ENCODE measurements at regions not wholly inside any gene's neighbourhood (a gene's known extent, or its start where the extent isn't known, plus 50 kb on each side); places are given as distances from the start of the nearest gene placed in this dataset.

DNA sequence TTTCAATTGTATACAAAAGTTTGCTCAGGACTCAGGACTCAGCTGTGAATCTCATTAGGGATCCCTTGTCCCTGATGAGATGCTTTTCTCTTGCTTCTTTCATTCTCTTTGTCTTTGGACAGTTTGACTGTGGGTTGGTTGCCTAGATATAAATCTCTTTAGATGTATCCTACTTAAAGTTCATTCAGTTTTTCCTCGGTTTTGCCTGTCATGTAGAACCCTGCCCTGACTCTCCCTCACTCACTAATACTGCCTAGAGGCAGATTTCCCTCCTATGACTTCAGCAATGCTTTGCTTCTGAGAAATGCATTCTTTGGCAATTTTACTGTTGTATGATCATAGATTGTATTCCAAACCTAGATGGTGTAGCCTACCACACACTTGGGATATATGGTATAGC, 421.4 kb upstream of the TCF4 start:
- Histone ChIP-seq H3K27me3 (ENCODE audit: control insufficient read depth, insufficient read depth, low read length) (no peaks in the 10 kb centered on the region), H3K9me3 (ENCODE audit: control insufficient read depth, insufficient read depth, low read length) (no peaks in the 10 kb centered on the region), H3K9ac (ENCODE audit: low read depth, low read length) (no peak overlapping the region), H3K4me3 (ENCODE audit: low read depth, low read length) (no peak overlapping the region), H3K36me3 (ENCODE audit: control insufficient read depth, insufficient read depth, low read length) (no peaks in the 10 kb centered on the region), H3K4me1 (ENCODE audit: control insufficient read depth, insufficient read depth, low read length) (no peaks in the 10 kb centered on the region), H3K27ac (ENCODE audit: low read depth, low read length) (no peak overlapping the region)

GRCh38 chr18:56003720-56004088, 415.7 kb upstream of the TCF4 start:
- Histone ChIP-seq H3K27me3 (ENCODE audit: control insufficient read depth, insufficient read depth, low read length) (no peaks in the 10 kb centered on the region), H3K9me3 (ENCODE audit: control insufficient read depth, insufficient read depth, low read length) (no peaks in the 10 kb centered on the region), H3K36me3 (ENCODE audit: control insufficient read depth, insufficient read depth, low read length) (no peaks in the 10 kb centered on the region), H3K4me3 (ENCODE audit: low read depth, low read length) (no peak overlapping the region), H3K27ac (ENCODE audit: low read depth, low read length) (no peak overlapping the region), H3K4me1 (ENCODE audit: control insufficient read depth, insufficient read depth, low read length) (peaks cover 18% of the 10 kb centered on the region), H3K9ac (ENCODE audit: low read depth, low read length) (no peak overlapping the region)

GRCh38 chr18:56003009-56003719, 415.2 kb upstream of the TCF4 start:
- Histone ChIP-seq H3K9ac (ENCODE audit: low read depth, low read length) (no peak overlapping the region), H3K4me1 (ENCODE audit: control insufficient read depth, insufficient read depth, low read length) (peaks cover 23% of the 10 kb centered on the region), H3K9me3 (ENCODE audit: control insufficient read depth, insufficient read depth, low read length) (no peaks in the 10 kb centered on the region), H3K27me3 (ENCODE audit: control insufficient read depth, insufficient read depth, low read length) (no peaks in the 10 kb centered on the region), H3K4me3 (ENCODE audit: low read depth, low read length) (no peak overlapping the region), H3K27ac (ENCODE audit: low read depth, low read length) (no peak overlapping the region), H3K36me3 (ENCODE audit: control insufficient read depth, insufficient read depth, low read length) (no peaks in the 10 kb centered on the region)

GRCh38 chr18:56001576-56001975, 413.6 kb upstream of the TCF4 start:
- Histone ChIP-seq H3K4me1 (ENCODE audit: control insufficient read depth, insufficient read depth, low read length) (peaks cover 34% of the 10 kb centered on the region), H3K36me3 (ENCODE audit: control insufficient read depth, insufficient read depth, low read length) (no peaks in the 10 kb centered on the region), H3K27ac (ENCODE audit: low read depth, low read length) (no peak overlapping the region), H3K9ac (ENCODE audit: low read depth, low read length) (no peak overlapping the region), H3K4me3 (ENCODE audit: low read depth, low read length) (no peak overlapping the region), H3K9me3 (ENCODE audit: control insufficient read depth, insufficient read depth, low read length) (no peaks in the 10 kb centered on the region), H3K27me3 (ENCODE audit: control insufficient read depth, insufficient read depth, low read length) (no peaks in the 10 kb centered on the region)

DNA sequence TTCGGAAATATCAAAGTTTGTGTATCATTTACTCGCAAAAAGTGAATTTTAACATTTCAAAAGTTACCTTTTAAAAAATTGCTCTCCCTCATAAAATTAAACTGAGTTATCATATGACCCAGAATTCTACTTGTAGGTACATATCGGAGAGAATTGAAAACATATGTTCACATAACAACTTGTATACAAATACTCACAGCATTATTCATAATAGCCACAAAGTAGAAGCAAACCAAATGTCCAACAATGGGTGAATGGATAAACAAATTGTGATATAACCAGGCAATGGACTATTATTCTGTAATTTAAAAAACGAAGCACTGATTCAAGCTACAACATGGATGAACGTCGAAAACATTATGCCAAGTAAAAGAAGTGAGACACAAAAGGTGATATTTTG, 412.0 kb upstream of the TCF4 start:
- Histone ChIP-seq H3K27me3 (ENCODE audit: control insufficient read depth, insufficient read depth, low read length) (no peaks in the 10 kb centered on the region), H3K9ac (ENCODE audit: low read depth, low read length) (no peak overlapping the region), H3K36me3 (ENCODE audit: control insufficient read depth, insufficient read depth, low read length) (no peaks in the 10 kb centered on the region), H3K9me3 (ENCODE audit: control insufficient read depth, insufficient read depth, low read length) (no peaks in the 10 kb centered on the region), H3K4me1 (ENCODE audit: control insufficient read depth, insufficient read depth, low read length) (peaks cover 34% of the 10 kb centered on the region), H3K27ac (ENCODE audit: low read depth, low read length) (peak overlapping the region; percentile 27), H3K4me3 (ENCODE audit: low read depth, low read length) (no peak overlapping the region)

DNA sequence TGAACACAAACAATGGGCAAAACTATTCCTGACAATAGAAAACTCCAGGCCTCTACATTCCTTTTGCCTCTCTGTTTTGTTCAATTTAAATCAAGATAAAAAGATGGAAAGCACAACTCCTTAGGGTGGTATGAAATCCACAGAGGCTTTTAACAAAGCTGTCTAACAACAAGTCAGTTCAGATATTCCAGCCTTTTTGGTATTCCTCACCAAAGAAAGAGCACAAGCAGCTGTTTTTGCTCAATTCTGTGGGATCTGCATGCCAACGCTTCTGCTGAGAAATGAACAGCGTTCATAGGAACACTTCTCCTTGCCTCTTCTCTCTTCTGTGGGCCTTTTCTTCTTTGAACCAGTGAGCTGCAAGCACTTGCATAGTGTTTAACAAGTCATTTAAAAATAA, 411.6 kb upstream of the TCF4 start:
- peaks cover 34% of the 10 kb centered on the region for H3K4me1 ChIP-seq (ENCODE audit: control insufficient read depth, insufficient read depth, low read length)
- no peaks in the 10 kb centered on the region for H3K9me3 ChIP-seq (ENCODE audit: control insufficient read depth, insufficient read depth, low read length)
- no peaks in the 10 kb centered on the region for H3K36me3 ChIP-seq (ENCODE audit: control insufficient read depth, insufficient read depth, low read length)
- peak overlapping the region; percentile 27 for H3K27ac ChIP-seq (ENCODE audit: low read depth, low read length)
- no peak overlapping the region for H3K9ac ChIP-seq (ENCODE audit: low read depth, low read length)
- H3K4me3 ChIP-seq (ENCODE audit: low read depth, low read length): no peak overlapping the region
- no peaks in the 10 kb centered on the region for H3K27me3 ChIP-seq (ENCODE audit: control insufficient read depth, insufficient read depth, low read length)

DNA sequence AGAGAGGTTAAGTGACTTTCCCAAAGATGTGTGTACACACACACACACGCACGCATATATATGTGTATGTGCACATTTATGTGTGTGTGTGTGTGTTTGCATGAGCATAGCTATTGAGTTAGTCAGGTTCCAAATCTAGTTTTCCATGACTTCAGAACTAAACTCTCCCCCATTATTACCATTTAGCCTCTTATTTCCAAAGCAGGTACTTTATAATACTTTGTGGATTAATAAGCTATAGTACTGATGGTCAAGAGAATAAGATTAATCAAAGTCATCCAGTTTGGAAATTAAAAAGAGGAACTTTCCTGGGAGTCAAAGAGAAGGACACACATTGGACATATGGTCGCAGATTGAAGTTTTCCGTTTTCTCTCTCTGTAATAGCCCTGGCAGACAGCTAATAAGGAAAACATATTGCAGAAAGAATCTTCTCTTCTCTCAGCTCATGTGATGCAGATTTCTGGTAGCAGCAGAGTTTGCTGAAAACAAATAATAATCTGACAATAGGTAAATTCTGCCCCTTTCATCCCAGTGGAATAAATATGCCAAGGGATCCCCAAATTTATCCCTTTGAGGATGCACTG, 410.9 kb upstream of the TCF4 start:
- Histone ChIP-seq H3K4me1 (ENCODE audit: control insufficient read depth, insufficient read depth, low read length) (peaks cover 34% of the 10 kb centered on the region), H3K27ac (ENCODE audit: low read depth, low read length) (peak overlapping the region; percentile 29), H3K27me3 (ENCODE audit: control insufficient read depth, insufficient read depth, low read length) (no peaks in the 10 kb centered on the region), H3K9me3 (ENCODE audit: control insufficient read depth, insufficient read depth, low read length) (no peaks in the 10 kb centered on the region), H3K9ac (ENCODE audit: low read depth, low read length) (no peak overlapping the region), H3K4me3 (ENCODE audit: low read depth, low read length) (no peak overlapping the region), H3K36me3 (ENCODE audit: control insufficient read depth, insufficient read depth, low read length) (no peaks in the 10 kb centered on the region)

DNA sequence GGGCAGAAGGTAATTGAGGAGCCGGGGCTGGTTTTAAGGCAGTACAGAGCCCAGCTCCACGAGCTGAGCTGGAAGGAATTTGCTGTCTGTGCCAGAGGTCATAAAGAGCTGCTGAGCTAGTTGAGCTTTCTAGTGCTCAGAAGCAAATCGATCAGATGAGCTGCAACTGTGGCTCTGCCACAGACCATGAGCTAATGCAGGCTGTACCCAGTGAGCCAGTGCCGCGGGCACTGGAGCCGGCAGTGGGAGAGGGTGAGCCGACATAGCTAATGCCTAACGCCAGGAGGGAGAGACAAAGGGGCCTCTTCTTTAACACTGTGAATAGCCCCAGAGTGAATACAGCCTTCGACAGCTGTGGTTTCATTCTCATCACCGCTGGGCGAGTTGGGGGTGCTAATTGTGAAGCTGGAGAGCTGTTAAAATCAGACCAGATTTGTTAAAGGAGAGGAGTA, 410.1 kb upstream of the TCF4 start:
- peak overlapping the region; percentile 29 for H3K27ac ChIP-seq (ENCODE audit: low read depth, low read length)
- no peaks in the 10 kb centered on the region for H3K9me3 ChIP-seq (ENCODE audit: control insufficient read depth, insufficient read depth, low read length)
- no peak overlapping the region for H3K9ac ChIP-seq (ENCODE audit: low read depth, low read length)
- H3K36me3 ChIP-seq (ENCODE audit: control insufficient read depth, insufficient read depth, low read length): no peaks in the 10 kb centered on the region
- peaks cover 32% of the 10 kb centered on the region for H3K4me1 ChIP-seq (ENCODE audit: control insufficient read depth, insufficient read depth, low read length)
- no peak overlapping the region for H3K4me3 ChIP-seq (ENCODE audit: low read depth, low read length)
- no peaks in the 10 kb centered on the region for H3K27me3 ChIP-seq (ENCODE audit: control insufficient read depth, insufficient read depth, low read length)

DNA sequence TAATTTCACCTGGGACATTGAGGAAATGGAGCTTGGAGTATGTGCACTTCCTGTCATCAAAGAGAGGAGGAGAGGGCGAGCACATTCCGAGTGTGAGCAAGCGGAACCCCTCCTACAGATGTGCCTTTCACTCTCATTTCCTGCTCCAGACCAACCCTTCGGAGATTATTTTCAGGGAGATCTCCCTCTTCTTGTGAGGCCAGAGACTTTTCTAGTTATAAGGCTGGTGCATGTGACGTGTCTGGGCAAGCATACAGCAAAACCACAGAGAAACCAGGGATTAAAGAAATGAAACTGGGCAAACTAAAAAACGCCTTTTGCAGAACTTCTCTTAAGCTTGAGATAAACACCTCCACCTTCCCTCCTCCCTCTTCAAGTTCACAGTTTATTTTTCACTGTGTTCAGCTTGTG, 409.2 kb upstream of the TCF4 start:
- Histone ChIP-seq H3K9ac (ENCODE audit: low read depth, low read length) (no peak overlapping the region), H3K9me3 (ENCODE audit: control insufficient read depth, insufficient read depth, low read length) (no peaks in the 10 kb centered on the region), H3K4me3 (ENCODE audit: low read depth, low read length) (no peak overlapping the region), H3K27me3 (ENCODE audit: control insufficient read depth, insufficient read depth, low read length) (no peaks in the 10 kb centered on the region), H3K36me3 (ENCODE audit: control insufficient read depth, insufficient read depth, low read length) (no peaks in the 10 kb centered on the region), H3K27ac (ENCODE audit: low read depth, low read length) (no peak overlapping the region), H3K4me1 (ENCODE audit: control insufficient read depth, insufficient read depth, low read length) (peaks cover 30% of the 10 kb centered on the region)

GRCh38 chr18:55996717-55997116, 408.7 kb upstream of the TCF4 start:
- Histone ChIP-seq H3K4me3 (ENCODE audit: low read depth, low read length) (no peak overlapping the region), H3K9ac (ENCODE audit: low read depth, low read length) (no peak overlapping the region), H3K4me1 (ENCODE audit: control insufficient read depth, insufficient read depth, low read length) (peaks cover 30% of the 10 kb centered on the region), H3K27ac (ENCODE audit: low read depth, low read length) (no peak overlapping the region), H3K9me3 (ENCODE audit: control insufficient read depth, insufficient read depth, low read length) (no peaks in the 10 kb centered on the region), H3K36me3 (ENCODE audit: control insufficient read depth, insufficient read depth, low read length) (no peaks in the 10 kb centered on the region), H3K27me3 (ENCODE audit: control insufficient read depth, insufficient read depth, low read length) (no peaks in the 10 kb centered on the region)

DNA sequence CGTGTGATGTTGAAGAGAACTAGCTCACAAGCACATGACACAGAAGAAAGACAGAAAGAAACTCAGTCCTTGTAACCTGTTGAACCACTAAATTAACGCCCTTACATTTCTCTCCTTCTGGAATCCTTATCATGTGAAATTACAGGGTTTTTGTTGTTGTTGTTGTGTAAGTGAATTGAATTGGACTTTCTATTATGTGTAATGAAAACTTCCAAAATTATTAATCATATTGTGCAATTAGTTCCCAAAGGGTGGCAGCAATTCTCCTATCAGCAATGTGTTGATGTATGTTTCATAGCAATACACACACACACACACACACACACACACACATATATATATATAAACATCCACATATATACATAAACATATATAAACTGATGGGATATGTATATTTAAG, 402.2 kb upstream of the TCF4 start:
- Histone ChIP-seq H3K27ac (ENCODE audit: low read depth, low read length) (no peak overlapping the region), H3K27me3 (ENCODE audit: control insufficient read depth, insufficient read depth, low read length) (no peaks in the 10 kb centered on the region), H3K9ac (ENCODE audit: low read depth, low read length) (no peak overlapping the region), H3K4me1 (ENCODE audit: control insufficient read depth, insufficient read depth, low read length) (no peaks in the 10 kb centered on the region), H3K36me3 (ENCODE audit: control insufficient read depth, insufficient read depth, low read length) (no peaks in the 10 kb centered on the region), H3K4me3 (ENCODE audit: low read depth, low read length) (no peak overlapping the region), H3K9me3 (ENCODE audit: control insufficient read depth, insufficient read depth, low read length) (no peaks in the 10 kb centered on the region)

Measured in HUES48 (cell line).